WTC11 (cell line): ENCODE measurements at regions not wholly inside any gene's neighbourhood (a gene's known extent, or its start where the extent isn't known, plus 50 kb on each side); places are given as distances from the start of the nearest gene placed in this dataset.

ENCODE experiments used
- ATAC-seq: fragments of 200-7000 bp; cut with Tn5 transposase; 2 replicates; pipeline ENCODE4 v1.10.0; 2021; ENCODE audit warnings: mild to moderate bottlenecking, moderate library complexity
- CTCF ChIA-PET: fragments of 300-600 bp; sonication (Branson Sonifier 250); formaldehyde crosslinking; loops from one replicate; lab custom pipeline; 2021; ENCODE audit warnings: antibody characterized with exemption; lab: Charles Lee
- POLR2A ChIA-PET: fragments of 350-600 bp; sonication (Branson Sonifier 250); formaldehyde crosslinking; loops from one replicate; lab custom pipeline; 2021; ENCODE audit warnings: antibody characterized with exemption; lab: Charles Lee
- DNase-seq: peaks from one replicate; pipeline ENCODE4 v3.0.0; 2021; ENCODE audit warnings: low spot score
- H3K27ac Mint-ChIP-seq: 2 replicates; pipeline ENCODE4 v1.8.0; 2021; ENCODE audit warnings: mixed read lengths
- H3K27me3 Mint-ChIP-seq: 2 replicates; pipeline ENCODE4 v1.8.0; 2021; ENCODE audit warnings: low read depth, mild to moderate bottlenecking, moderate library complexity, mixed read lengths
- H3K36me3 Mint-ChIP-seq: 2 replicates; pipeline ENCODE4 v1.8.0; 2021; ENCODE audit warnings: mixed read lengths
- H3K4me1 Mint-ChIP-seq: 2 replicates; pipeline ENCODE4 v1.8.0; 2022; ENCODE audit warnings: mixed read lengths
- H3K4me3 Mint-ChIP-seq: 2 replicates; pipeline ENCODE4 v1.8.0; 2021; ENCODE audit warnings: mild to moderate bottlenecking, moderate library complexity, mixed read lengths
- H3K9me3 Mint-ChIP-seq: 2 replicates; pipeline ENCODE4 v1.8.0; 2021; ENCODE audit warnings: mixed read lengths
- CBFB ChIP-seq: sonication (generic); formaldehyde crosslinking; IDR thresholded peaks from 2 replicates; pipeline ENCODE4 v1.8.1; 2022; ENCODE audit warnings: mild to moderate bottlenecking, low read depth, missing genetic modification reagents
- CREM ChIP-seq: sonication (generic); formaldehyde crosslinking; IDR thresholded peaks from 2 replicates; pipeline ENCODE4 v1.8.1; 2022; ENCODE audit warnings: mild to moderate bottlenecking, missing genetic modification reagents, moderate library complexity
- EMX1 ChIP-seq: fragments of 250-450 bp; sonication (Bioruptor Pico); IDR thresholded peaks from 2 replicates; pipeline ENCODE4 v1.8.0; 2021; ENCODE audit warnings: mild to moderate bottlenecking
- FOXP1 ChIP-seq: sonication (generic); formaldehyde crosslinking; IDR thresholded peaks from 2 replicates; pipeline ENCODE4 v1.8.0; 2022; ENCODE audit warnings: missing genetic modification reagents, mild to moderate bottlenecking, moderate library complexity, borderline replicate concordance
- IRF2 ChIP-seq: sonication (generic); formaldehyde crosslinking; IDR thresholded peaks from 2 replicates; pipeline ENCODE4 v1.8.0; 2022; ENCODE audit warnings: low read depth, missing genetic modification reagents, borderline replicate concordance
- JAZF1 ChIP-seq: fragments of 250-450 bp; sonication (Bioruptor Pico); IDR thresholded peaks from 2 replicates; pipeline ENCODE4 v1.9.0; 2021; ENCODE audit warnings: moderate library complexity, mild to moderate bottlenecking, inconsistent platforms
- NFATC4 ChIP-seq: fragments of 250-450 bp; sonication (Bioruptor Pico); IDR thresholded peaks from 2 replicates; pipeline ENCODE4 v1.9.0; 2021; ENCODE audit warnings: mild to moderate bottlenecking
- NFE2L1 ChIP-seq: sonication (generic); formaldehyde crosslinking; IDR thresholded peaks from 2 replicates; pipeline ENCODE4 v1.8.1; 2023; ENCODE audit warnings: missing genetic modification reagents
- NR1H2 ChIP-seq: sonication (generic); formaldehyde crosslinking; IDR thresholded peaks from 2 replicates; pipeline ENCODE4 v1.9.0; 2021; ENCODE audit warnings: mild to moderate bottlenecking, moderate library complexity, missing genetic modification reagents
- SOX15 ChIP-seq: fragments of 250-450 bp; sonication (Bioruptor Pico); IDR thresholded peaks from 2 replicates; pipeline ENCODE4 v1.9.0; 2021; ENCODE audit warnings: mild to moderate bottlenecking
- TEAD1 ChIP-seq: sonication (generic); formaldehyde crosslinking; IDR thresholded peaks from 2 replicates; pipeline ENCODE4 v1.8.0; 2022; ENCODE audit warnings: mild to moderate bottlenecking, missing genetic modification reagents
- TEAD4 ChIP-seq: sonication (generic); formaldehyde crosslinking; IDR thresholded peaks from 2 replicates; pipeline ENCODE4 v1.8.0; 2022; ENCODE audit warnings: mild to moderate bottlenecking, missing genetic modification reagents
- ZNF671 ChIP-seq: fragments of 250-450 bp; sonication (Bioruptor Pico); IDR thresholded peaks from 2 replicates; pipeline ENCODE4 v1.8.0; 2021; ENCODE audit warnings: mild to moderate bottlenecking
- TF ChIP-seq, protein P1 (sequence below): sonication (generic); formaldehyde crosslinking; IDR thresholded peaks from 2 replicates; pipeline ENCODE4 v1.8.1; 2023; ENCODE audit warnings: mild to moderate bottlenecking, missing genetic modification reagents
- TF ChIP-seq, protein P2 (sequence below): fragments of 250-450 bp; sonication (Bioruptor Pico); IDR thresholded peaks from 2 replicates; pipeline ENCODE4 v1.9.0; 2021; ENCODE audit warnings: mild to moderate bottlenecking
- TF ChIP-seq, protein P3 (sequence below): sonication (generic); formaldehyde crosslinking; IDR thresholded peaks from 2 replicates; pipeline ENCODE4 v1.8.1; 2023; ENCODE audit warnings: mild to moderate bottlenecking, missing genetic modification reagents, moderate library complexity
- TF ChIP-seq, protein P4 (sequence below): sonication (generic); formaldehyde crosslinking; IDR thresholded peaks from 2 replicates; pipeline ENCODE4 v1.8.0; 2022; ENCODE audit warnings: mild to moderate bottlenecking, missing genetic modification reagents
- TF ChIP-seq, protein P5 (sequence below): fragments of 250-450 bp; sonication (Bioruptor Pico); IDR thresholded peaks from 2 replicates; pipeline ENCODE4 v1.9.0; 2021; ENCODE audit warnings: moderate library complexity, mild to moderate bottlenecking, inconsistent platforms, borderline replicate concordance
- TF ChIP-seq, protein P6 (sequence below): sonication (generic); formaldehyde crosslinking; IDR thresholded peaks from 2 replicates; pipeline ENCODE4 v1.8.1; 2023; ENCODE audit warnings: mild to moderate bottlenecking, missing genetic modification reagents

DNA sequence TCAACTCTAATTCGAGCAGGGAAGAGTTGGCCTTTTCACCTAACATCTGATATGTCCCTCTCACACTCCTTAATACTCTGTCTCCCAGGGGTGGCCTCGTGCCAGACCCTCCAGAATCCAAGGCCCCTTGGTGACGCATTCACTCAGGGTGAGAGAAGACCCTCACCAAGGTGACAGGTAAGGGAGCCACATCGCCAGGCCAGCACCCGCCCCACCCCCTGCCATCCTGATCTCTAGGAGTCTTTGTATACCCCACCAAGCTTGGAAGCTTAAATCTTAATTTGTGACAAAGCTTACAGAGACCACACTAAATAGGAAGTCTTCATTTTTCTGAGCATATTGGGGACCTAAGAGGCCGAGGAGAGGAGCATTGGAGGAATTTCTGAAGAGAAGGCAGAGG is 286.1 kb downstream of the IRF8 start:
- H3K36me3 Mint-ChIP-seq: no peaks in the 10 kb centered on the region
- H3K27ac Mint-ChIP-seq: no peak overlapping the region
- H3K4me3 Mint-ChIP-seq: no peak overlapping the region
- H3K4me1 Mint-ChIP-seq: no peaks in the 10 kb centered on the region
- H3K9me3 Mint-ChIP-seq: no peaks in the 10 kb centered on the region
- no peak for DNase-seq
- no peak for TF ChIP-seq NFE2L1 (CRISPR knock-in tag)
- TF ChIP-seq, all 79 proteins: peak for 0
- no peaks in the 10 kb centered on the region for H3K27me3 Mint-ChIP-seq
- ATAC-seq: no peak
- POLR2A ChIA-PET: no interaction called here
- CTCF ChIA-PET: interaction anchor here (1.3 kb wide), 1 partner anchor 68 kb away, joined by 4 read pairs; no protein-coding TSS in a partner anchor

DNA sequence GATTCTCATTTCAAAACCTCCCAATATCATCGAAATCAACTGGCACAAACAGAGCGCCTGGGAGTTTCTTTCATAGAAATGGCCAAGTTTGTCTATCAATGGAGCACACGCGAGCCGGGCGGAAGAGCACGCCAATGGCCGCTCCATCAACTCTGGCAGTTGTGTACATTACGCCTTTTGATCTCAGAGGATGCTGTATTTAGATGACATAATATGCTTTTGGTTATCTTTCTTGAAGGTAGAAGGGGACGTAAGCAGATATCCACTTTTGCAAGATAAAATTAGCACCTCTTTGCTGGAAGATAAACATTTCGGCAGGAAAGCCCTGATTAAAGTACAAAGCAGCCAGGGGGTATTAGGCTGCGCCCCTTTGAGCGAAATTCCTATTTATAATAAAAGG is 287.4 kb downstream of the IRF8 start:
- Mint-ChIP-seq H3K36me3 (no peaks in the 10 kb centered on the region), H3K4me3 (no peak overlapping the region), H3K9me3 (no peaks in the 10 kb centered on the region), H3K4me1 (no peaks in the 10 kb centered on the region), H3K27ac (no peak overlapping the region), H3K27me3 (peaks cover 2% of the 10 kb centered on the region; the same call in 1 of the 2 replicates)
- POLR2A ChIA-PET: no interaction called here
- ATAC-seq (no peak), DNase-seq (no peak)
- CTCF ChIA-PET: no interaction called here
- TF ChIP-seq JAZF1 (CRISPR knock-in tag) (no peak), IRF2 (no peak), ZNF671 (CRISPR knock-in tag) (no peak), EMX1 (no peak), SOX15 (CRISPR knock-in tag) (no peak), CBFB (CRISPR knock-in tag) (no peak)
- TF ChIP-seq, protein P1, sequence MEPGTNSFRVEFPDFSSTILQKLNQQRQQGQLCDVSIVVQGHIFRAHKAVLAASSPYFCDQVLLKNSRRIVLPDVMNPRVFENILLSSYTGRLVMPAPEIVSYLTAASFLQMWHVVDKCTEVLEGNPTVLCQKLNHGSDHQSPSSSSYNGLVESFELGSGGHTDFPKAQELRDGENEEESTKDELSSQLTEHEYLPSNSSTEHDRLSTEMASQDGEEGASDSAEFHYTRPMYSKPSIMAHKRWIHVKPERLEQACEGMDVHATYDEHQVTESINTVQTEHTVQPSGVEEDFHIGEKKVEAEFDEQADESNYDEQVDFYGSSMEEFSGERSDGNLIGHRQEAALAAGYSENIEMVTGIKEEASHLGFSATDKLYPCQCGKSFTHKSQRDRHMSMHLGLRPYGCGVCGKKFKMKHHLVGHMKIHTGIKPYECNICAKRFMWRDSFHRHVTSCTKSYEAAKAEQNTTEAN (CRISPR knock-in tag): no peak
- TF ChIP-seq, protein P2, sequence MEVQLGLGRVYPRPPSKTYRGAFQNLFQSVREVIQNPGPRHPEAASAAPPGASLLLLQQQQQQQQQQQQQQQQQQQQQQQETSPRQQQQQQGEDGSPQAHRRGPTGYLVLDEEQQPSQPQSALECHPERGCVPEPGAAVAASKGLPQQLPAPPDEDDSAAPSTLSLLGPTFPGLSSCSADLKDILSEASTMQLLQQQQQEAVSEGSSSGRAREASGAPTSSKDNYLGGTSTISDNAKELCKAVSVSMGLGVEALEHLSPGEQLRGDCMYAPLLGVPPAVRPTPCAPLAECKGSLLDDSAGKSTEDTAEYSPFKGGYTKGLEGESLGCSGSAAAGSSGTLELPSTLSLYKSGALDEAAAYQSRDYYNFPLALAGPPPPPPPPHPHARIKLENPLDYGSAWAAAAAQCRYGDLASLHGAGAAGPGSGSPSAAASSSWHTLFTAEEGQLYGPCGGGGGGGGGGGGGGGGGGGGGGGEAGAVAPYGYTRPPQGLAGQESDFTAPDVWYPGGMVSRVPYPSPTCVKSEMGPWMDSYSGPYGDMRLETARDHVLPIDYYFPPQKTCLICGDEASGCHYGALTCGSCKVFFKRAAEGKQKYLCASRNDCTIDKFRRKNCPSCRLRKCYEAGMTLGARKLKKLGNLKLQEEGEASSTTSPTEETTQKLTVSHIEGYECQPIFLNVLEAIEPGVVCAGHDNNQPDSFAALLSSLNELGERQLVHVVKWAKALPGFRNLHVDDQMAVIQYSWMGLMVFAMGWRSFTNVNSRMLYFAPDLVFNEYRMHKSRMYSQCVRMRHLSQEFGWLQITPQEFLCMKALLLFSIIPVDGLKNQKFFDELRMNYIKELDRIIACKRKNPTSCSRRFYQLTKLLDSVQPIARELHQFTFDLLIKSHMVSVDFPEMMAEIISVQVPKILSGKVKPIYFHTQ (CRISPR knock-in tag): no peak
- TF ChIP-seq, protein P3, sequence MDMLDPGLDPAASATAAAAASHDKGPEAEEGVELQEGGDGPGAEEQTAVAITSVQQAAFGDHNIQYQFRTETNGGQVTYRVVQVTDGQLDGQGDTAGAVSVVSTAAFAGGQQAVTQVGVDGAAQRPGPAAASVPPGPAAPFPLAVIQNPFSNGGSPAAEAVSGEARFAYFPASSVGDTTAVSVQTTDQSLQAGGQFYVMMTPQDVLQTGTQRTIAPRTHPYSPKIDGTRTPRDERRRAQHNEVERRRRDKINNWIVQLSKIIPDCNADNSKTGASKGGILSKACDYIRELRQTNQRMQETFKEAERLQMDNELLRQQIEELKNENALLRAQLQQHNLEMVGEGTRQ (CRISPR knock-in tag): no peak

DNA sequence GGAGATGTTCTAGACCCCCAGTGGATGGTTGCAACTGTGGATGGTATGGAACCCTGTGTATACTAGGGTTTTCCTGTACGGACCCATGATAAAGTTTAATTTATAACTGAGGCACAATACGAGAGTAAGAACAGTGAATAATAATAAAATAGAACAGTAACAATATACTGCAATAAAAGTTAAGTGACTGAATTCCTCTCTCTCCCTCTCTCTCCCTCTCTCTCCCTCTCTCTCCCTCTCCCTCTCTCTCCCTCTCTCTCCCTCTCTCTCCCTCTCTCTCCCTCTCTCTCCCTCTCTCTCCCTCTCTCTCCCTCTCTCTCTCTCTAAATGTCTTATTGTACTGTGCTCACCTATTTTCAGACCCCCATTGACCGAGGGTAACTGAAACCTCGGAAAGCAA is 291.0 kb downstream of the IRF8 start:
- H3K27ac Mint-ChIP-seq: no peak overlapping the region
- ChIA-PET POLR2A (no interaction called here), CTCF (no interaction called here)
- DNase-seq (no peak), ATAC-seq (no peak)
- no peaks in the 10 kb centered on the region for H3K9me3 Mint-ChIP-seq
- H3K36me3 Mint-ChIP-seq: no peaks in the 10 kb centered on the region
- no peak overlapping the region for H3K4me3 Mint-ChIP-seq
- H3K27me3 Mint-ChIP-seq: peaks cover 2% of the 10 kb centered on the region; the same call in 1 of the 2 replicates
- H3K4me1 Mint-ChIP-seq: peaks cover 11% of the 10 kb centered on the region; the same call in 1 of the 2 replicates
- TF ChIP-seq, protein P4, sequence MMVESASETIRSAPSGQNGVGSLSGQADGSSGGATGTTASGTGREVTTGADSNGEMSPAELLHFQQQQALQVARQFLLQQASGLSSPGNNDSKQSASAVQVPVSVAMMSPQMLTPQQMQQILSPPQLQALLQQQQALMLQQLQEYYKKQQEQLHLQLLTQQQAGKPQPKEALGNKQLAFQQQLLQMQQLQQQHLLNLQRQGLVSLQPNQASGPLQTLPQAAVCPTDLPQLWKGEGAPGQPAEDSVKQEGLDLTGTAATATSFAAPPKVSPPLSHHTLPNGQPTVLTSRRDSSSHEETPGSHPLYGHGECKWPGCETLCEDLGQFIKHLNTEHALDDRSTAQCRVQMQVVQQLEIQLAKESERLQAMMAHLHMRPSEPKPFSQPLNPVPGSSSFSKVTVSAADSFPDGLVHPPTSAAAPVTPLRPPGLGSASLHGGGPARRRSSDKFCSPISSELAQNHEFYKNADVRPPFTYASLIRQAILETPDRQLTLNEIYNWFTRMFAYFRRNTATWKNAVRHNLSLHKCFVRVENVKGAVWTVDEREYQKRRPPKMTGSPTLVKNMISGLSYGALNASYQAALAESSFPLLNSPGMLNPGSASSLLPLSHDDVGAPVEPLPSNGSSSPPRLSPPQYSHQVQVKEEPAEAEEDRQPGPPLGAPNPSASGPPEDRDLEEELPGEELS (CRISPR knock-in tag): no peak
- TF ChIP-seq CREM (CRISPR knock-in tag) (no peak), NFATC4 (CRISPR knock-in tag) (no peak), FOXP1 (CRISPR knock-in tag) (no peak), TEAD1 (no peak), NR1H2 (no peak), TEAD4 (CRISPR knock-in tag) (no peak)
- TF ChIP-seq, protein P5, sequence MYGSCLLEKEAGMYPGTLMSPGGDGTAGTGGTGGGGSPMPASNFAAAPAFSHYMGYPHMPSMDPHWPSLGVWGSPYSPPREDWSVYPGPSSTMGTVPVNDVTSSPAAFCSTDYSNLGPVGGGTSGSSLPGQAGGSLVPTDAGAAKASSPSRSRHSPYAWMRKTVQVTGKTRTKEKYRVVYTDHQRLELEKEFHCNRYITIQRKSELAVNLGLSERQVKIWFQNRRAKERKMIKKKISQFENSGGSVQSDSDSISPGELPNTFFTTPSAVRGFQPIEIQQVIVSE (CRISPR knock-in tag): no peak
- TF ChIP-seq, protein P1 (CRISPR knock-in tag): no peak
- TF ChIP-seq, protein P2 (CRISPR knock-in tag): no peak
- TF ChIP-seq, protein P6, sequence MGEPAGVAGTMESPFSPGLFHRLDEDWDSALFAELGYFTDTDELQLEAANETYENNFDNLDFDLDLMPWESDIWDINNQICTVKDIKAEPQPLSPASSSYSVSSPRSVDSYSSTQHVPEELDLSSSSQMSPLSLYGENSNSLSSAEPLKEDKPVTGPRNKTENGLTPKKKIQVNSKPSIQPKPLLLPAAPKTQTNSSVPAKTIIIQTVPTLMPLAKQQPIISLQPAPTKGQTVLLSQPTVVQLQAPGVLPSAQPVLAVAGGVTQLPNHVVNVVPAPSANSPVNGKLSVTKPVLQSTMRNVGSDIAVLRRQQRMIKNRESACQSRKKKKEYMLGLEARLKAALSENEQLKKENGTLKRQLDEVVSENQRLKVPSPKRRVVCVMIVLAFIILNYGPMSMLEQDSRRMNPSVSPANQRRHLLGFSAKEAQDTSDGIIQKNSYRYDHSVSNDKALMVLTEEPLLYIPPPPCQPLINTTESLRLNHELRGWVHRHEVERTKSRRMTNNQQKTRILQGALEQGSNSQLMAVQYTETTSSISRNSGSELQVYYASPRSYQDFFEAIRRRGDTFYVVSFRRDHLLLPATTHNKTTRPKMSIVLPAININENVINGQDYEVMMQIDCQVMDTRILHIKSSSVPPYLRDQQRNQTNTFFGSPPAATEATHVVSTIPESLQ: no peak
